HG03064 (cell line): ENCODE measurements at regions not wholly inside any gene's neighbourhood (a gene's known extent, or its start where the extent isn't known, plus 50 kb on each side); places are given as distances from the start of the nearest gene placed in this dataset.

ENCODE experiments used
- ATAC-seq: cut with Tn5 transposase; IDR thresholded peaks from one replicate; pipeline ENCODE4 v1.9.1; 2021; ENCODE audit warnings: low read depth; ENCODE audit not compliant: unreplicated experiment

DNA sequence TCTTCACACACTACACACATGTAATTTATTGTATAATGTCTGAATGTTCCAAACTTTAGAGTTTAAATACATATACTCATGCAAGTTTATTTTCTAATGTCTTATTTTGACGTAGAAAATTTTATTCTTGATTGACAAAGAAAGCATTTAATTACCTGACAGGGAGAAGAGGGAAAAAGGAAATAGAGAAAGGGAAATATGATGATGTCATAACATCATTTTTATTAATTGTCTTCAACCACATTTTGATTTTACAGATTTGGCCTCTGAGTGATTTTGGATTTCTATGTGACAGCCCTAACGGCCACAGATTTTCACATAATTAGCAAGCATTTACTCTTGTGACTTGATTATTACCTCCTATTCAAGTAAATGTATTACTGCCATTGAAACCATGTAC is 106.1 kb upstream of the FSTL4 start:
- no peak for ATAC-seq

DNA sequence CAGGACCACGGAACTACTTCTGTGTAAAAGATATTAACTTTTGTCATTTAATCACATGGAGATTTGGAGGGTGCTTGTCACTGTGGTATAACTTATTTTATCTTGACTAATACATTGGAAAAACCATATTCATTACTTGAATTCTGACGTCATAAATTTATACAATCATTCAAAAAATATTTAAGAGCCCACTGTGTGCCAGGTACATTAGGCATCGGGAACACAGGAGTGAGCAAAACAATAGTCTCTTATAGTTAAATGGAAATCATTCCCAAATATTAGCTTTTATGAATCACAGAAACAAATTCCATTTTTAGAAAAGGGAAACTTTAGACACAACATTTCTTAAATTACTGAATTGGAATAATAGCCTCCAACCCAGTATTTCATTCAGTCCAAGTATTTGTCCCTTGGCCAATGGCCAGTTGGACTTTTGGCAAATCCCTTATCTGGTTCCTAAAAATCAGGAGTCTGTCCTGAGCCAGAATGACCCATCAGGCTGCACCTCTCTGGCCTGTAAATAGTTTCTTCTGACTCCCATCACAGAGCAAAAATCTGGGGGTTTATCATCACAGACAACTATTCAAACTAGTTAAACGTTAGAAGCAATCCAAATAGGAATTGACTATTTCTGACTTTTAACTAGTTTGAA is 104.3 kb upstream of the FSTL4 start:
- ATAC-seq: no peak

DNA sequence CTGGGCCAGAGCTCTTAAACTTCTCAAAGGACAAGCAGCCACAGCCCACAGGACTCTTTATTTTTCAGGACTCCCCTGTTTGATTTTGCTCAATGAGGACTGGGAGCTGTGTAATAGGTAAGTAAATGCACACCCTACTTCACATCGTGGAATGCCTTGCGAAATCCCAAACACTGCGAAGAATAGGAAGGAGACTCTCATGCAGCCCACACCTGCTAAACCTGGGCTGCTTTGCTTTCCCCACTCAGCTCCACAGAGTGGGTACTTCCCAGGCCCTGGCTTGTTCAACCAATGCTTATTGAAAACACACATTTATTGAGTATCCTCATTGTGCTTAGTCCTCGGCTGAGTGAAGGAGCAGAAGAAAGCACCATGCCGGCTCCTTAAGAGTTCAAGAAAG is 103.3 kb upstream of the FSTL4 start:
- ATAC-seq: no peak

DNA sequence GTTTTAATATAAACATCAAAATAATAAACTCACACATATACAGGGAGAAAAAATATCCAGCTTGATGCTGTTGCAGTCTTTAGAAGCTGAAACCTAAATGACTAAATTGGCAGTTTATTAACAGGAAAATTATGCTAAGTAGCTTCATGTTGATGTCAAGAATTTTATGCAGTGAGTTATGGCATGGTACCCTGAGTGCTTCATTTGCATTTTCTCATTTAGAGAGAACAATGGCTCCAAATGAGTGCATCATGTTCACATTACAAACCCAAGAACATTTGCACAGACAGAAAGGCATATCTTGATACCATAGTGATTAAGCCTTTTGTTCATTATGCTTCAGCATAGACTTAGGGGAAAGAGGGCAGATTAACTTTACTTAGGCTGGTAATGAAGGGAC is 102.9 kb upstream of the FSTL4 start:
- no peak for ATAC-seq

DNA sequence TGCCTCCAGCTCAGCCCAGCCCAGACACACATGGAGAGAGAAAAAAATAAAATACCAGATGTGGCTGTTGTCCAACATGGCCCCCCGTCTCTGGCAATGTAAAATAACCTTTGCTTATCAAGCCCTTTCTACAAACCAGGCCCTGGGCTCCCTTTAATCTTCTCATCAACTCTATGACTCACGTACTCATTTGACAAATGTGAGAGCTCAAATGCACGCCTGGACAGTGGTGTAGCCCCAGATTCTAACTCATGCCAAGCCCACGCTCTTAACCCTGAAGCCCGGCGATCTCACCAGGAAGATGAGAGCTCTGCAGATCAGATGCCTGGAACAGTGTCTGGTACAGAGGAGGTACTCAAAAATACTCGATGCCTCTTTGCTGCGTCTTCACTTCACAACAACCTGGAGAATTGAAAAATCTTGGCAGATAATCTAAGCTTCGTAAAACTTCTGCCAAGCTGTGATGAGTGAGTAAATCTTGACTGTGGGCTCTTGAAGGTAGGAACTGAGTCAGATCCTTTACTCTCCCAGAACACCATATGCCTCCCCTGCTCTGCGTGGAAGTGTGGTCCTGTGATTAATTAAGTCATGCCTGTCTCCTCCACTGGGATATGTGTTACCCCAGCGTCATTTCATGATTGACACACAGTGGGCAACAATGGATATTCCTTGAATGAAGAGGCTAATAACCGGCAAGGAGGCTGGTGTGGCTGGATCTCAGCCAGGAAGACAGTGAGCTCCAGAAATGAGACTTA is 102.0 kb upstream of the FSTL4 start:
- no peak for ATAC-seq

DNA sequence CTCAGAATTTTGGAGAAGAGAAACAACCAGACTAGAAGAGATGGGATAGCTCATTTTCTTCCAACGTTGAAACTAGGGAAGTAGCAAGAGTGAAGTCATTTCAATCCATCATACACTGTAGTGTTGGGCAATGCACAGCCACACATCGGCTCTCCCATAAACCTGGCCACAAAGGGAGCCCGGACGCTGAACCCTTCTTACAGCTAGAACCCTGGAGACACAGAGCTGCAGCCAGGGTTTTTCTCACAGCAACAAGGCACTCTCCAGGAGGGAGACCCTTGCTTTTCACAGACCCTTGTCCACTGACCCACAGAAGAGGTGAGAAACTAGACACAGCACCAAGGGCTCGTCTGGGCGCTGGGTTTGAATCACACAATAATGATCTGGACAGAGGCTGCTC is 101.4 kb upstream of the FSTL4 start:
- no peak for ATAC-seq

DNA sequence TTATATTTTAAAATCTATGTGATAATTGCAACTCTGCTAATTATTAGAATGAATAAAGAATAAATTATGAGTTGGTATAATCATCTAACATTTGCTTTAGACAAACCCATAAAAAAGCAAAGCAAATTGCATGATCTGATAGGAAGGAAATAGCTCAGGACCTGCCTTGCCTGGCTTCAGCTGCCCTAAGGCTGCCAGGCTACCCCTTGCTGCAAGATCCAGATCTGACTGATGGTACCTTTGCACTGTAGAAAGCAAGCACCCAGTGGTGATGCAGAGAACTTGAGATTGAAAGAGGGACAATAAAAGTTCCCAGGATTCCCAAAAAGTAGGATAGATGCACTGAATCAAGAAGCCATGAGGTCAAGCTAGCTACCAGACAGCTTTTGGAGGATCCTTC is 100.9 kb upstream of the FSTL4 start:
- ATAC-seq: no peak

DNA sequence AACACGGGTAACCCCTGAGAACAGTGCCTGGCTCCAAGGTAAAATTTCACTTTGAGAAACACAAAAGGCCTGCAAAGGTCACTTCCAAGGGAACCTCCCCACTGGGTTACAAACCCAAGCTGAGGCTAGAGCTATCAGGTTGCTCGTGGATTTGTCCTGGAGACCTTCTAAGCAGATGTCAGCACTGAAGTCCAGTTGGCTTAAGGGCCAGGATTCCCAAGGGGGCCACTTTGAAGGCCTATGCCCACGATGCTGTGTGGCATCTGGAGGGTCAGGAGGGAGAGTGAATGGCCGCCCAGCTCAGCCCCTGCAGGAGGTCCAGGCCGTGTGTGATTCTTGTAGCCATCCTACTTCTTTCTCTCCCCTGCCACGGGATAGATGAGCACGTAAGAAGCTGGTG is 100.2 kb upstream of the FSTL4 start:
- no peak for ATAC-seq

DNA sequence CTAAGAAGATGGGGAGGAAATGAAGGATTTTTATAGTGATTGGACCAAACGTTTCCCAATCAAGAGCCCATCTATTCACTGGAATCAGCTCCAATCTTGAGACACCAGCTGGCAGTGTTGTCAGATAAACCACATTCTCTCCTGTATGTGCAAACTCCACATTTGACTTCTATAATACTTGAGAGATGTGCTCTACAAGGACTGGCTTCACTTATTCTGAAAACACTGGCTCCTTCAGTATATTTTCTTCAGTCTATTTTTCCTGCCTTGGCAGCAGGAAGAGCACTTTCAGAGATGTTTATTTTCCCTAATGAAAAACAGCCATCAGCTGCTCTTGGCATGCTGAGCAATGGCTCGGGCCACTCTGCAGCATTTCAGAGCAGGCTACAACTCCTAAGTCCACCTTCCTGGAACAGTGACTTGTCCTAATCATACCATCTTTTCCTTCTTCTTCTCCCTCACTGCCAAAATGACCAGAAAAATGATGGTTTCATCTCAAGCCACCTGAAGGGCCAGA is 96.9 kb upstream of the FSTL4 start:
- no peak for ATAC-seq

DNA sequence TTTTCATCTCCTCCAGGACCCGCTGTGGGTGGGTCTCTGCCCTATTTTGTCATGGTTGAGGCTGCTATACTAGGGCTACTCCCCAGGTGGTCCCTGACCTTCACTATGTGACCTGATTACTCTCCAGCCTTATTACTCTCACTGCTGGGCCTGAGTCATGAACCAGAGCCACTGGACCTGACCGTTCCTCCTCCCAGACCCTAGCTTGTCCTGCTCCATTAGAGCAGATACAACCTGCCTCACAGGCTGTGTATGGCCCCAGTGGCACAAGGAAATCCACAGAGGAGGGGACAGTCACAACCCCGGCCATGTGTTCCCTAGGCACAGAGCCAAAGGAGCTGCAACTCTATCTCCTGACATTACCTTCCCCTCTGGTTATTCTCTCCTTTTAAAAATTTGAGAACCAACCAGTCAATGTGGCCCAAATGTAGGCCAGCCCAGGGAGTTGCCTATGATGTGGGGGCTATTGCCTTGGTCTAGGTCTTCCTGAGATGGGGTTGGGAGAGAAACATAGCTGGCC is 96.0 kb upstream of the FSTL4 start:
- no peak for ATAC-seq

DNA sequence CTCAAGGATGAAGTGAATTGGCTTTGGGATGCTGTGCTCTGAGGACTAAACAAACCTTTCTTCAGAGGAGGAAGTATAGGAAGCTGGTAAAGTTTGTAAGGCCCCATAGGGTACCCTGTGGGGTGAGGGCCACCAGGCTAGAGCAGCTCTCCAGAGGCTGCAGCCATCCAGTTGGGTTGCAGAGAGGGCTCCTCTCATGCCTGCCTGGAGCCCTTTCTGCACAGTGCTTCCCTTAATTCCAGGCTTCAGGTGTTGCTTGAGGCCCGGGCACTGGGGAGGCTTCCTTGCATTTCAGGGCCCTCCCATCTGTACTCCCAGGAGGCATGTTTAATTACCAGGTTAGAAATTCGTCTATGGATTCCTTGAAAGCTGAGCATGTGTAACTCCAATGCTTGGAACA is 95.3 kb upstream of the FSTL4 start:
- ATAC-seq: no peak

DNA sequence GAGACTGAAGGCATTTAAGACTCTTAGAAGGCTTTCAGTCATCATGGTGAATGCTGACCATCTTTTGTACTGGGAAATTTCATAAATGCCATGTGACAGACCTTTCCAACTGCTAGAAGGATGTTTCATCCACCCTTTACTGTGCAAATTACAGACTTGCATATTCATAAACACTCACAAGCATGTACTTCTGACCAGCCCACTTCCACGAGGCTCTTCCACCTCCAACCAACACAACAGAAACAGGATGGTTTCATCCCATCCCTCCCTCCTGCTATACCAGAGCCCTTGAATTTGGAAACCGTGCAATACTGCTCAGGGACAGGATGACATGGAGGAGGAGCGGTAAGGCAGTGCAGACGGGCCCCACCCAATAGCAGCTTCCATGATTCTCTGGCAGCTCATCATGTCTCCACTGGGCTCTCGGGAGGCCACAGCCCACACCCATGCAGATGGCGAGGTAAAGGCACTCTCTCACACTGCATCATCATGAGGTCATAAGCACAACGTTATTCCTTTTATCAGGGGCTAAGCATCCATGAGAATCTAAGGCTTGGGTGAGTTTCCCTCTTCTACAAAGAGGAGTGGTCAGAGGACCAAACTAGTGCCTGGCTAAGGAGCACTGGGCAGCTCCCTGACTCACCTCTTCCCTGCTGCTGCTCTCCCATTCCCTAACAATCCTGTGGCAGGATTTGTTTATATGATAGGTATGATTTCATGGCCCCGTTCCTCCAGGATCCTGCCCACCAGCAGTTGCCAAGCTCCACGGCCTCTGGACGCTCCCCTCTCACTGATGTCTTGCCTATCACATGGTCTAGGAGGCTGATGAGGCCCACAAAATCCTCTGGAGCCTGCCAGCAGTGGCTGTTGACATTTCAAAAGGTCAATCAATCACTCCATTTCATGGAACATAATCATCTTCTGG is 94.4 kb upstream of the FSTL4 start:
- no peak for ATAC-seq

DNA sequence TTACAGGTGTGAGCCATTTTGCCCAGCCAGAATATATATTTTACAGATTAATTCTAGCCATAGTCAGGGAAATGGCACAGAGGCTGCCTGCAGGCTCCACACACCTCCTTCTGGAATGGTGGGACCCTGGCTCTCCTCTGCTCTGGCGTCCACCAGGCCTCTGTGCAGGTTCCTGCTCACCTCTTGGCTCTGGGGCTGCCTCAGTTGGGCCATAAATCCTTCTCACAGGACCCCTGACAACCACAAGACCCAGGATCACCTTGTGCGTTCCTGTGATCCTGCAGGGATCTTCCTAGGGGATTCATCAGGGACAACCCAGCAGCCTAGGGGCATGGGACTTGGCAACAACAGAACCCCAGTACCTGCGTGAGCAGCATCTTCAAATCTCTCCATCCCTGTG is 93.0 kb upstream of the FSTL4 start:
- no peak for ATAC-seq

DNA sequence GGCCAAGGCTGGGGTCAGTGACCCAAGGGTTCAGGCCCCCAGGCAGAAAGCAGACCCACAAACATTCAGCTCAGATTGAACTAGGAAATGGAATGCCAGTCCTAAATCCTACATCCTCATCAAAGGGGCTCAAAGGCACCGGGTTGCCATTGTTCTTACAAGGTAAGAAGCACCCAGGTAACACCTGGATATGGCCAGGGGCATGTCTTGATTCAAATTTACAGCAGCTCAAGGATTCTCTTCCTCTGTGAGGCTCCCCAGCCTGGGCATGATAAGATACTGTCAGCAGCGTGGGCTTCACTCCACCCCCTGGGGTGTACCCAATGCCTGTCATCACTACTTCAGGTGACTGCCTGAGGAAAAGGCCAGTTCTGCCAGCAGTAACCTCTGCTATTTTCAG is 92.1 kb upstream of the FSTL4 start:
- no peak for ATAC-seq

DNA sequence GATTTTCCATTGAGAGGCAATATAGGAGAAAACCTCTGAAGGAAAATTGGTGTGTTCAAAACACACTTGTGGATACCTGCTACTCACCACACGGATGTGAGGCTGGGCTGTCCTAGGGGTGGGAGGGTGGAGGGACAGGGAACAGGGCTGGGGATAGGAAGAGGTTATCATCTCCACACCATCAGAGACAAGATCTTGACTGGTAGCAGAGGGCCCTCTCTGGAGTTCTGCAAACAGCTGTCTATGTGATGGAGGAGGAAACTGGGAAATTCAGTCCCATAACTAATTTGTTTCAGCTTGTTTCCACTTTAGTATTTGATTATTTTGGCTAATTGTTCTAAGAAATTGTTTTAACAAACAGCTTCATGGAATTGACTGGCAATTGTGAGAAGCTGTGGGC is 91.6 kb upstream of the FSTL4 start:
- no peak for ATAC-seq

DNA sequence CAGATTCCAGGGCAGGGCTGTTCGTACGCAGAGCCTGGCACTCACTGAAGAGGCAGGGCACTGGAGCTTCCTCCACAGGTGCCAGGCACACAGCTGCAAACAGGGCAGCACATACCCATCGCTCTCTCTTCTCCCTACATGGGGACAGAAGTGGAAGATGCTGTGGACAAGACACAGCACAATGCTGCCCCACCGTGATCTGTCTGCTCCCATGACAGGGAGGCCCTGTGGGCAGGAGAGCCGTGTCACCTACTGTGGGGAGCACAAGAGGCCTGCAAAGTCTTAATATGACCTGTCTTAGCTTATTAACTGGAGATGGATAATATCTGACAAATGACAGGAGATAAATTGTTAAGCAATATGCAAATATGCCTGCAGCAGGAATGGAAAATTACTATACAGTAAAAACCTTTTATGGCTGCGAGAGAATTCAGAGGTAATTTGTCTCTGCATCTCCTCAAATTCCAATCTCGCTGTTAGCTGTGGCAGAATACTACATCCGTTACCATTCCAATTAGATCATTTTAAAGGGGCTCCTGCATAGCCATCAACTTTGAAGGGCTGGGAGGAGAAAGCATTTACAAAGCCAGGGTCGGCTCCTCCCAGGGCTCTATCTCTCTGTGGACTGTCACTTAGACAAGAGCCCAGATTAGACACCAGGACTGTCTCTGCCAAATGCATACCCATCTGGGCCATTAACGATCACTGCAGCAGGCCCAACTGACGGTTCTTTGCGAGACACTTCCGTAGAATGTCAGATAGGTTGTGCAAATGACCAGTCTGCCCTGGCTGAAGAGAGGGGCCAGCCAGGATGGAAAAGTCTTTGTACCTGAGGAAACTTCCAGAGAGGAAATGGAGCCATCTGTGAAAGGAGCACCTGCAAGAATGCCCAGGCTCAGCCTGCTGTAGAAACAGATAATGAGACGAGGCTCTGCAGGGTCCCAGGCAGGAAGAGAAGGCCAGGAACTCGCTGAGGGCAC is 90.7 kb upstream of the FSTL4 start:
- ATAC-seq: no peak

DNA sequence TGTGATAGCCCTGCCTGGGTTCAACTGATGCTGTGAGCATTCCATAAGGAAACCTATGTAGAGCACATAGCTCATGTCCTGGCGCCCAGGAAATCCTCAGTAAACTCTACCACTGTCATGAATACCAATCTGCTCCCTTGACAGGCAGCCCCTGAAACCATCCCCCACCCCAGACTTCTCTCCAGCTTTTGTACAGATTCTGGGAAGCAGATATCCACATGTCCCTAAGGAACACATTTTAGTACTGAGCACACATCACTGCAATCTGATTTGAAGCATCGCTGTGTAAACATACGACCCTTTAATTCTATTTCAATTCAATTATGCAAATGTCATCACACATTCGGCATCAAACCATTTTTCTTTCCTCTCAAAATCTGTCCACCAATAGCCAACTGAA is 89.5 kb upstream of the FSTL4 start:
- ATAC-seq: no peak

DNA sequence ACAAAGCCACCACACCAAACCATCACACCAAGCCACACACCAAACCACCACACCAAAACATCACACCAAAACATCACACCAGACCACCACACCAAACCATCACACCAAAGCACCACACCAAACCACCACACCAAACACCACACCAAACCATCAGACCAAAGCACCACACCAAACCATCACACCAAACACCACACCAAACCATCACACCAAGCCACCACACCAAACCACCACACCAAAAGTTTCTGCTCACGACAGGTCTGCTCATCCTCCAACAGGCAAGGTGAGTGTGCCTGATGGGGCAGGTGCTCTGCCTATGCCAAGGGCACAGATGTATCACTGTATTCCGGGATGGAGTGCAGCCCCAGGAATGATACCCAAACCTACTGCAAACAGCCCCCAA is 87.9 kb upstream of the FSTL4 start:
- ATAC-seq: no peak

DNA sequence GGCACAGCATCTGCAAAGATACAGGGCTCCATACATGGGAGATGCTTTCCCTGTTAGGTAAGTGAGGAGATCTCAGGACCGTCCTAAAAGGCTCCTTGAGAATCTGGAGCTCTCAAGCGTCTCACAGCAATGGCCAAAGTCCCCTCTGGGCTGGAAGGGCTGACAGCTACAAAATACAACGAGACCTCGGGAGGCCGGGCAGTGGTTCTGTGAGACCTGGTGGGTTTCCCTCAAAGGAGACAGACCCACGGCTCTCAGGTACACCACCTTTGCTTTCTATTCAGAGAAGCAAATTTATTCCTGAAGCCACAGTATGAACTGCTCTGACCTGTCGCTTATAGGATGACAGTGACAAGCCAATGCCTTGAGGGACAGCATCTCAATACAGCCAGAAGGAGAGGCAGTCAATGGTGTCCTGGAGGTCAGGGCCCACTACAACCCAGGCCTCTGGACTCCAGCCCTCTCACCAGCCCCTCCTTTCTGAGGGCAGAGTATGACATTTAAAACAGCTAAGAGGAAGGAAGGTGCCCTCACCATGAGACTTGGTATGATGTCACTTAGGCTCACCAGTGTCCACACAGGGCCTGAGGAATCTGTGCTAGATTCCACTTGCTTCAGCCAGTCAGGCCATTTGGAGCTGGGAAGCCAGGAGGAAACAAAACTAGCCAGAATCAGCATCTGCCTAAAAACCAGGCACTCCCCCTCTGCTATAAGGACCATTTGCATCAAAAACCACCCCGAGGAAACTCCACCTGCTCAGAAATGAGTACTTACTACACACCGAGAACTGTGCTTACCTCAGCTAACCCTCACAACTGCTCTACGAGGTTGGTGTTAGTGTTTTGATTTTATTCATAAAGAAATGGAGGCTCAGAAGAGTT is 86.5 kb upstream of the FSTL4 start:
- no peak for ATAC-seq
